HCT116 (cell line): ENCODE measurements at regions not wholly inside any gene's neighbourhood (a gene's known extent, or its start where the extent isn't known, plus 50 kb on each side); places are given as distances from the start of the nearest gene placed in this dataset.
"Not testable (repeated sequence)": the region's sequence is repeated elsewhere in the genome, so short reads cannot be mapped to it uniquely, and the experiment has no call there.

Experiments
- CBX3 ChIP-seq: IDR thresholded peaks from 2 replicates; pipeline ENCODE4 v1.6.1; 2012; ENCODE audit warnings: low read depth
- CEBPB ChIP-seq: IDR thresholded peaks from 2 replicates; pipeline ENCODE4 v1.6.1; 2012; ENCODE audit warnings: low read depth
- CTCF ChIP-seq, 3 experiments: fragments of 200-600 bp in 1 of 3; sonication (generic) in 1 of 3; IDR thresholded peaks in 2 of 3; conservative IDR thresholded peaks in 1 of 3; 2 replicates each; pipeline ENCODE4 v1.5.1; 2012 to 2017; ENCODE audit warnings: low read depth in 2 of 3, low read length in 2 of 3, antibody characterized with exemption in 1 of 3, borderline replicate concordance in 1 of 3, control low read depth in 1 of 3, mild to moderate bottlenecking in 1 of 3, mixed read lengths in 1 of 3, mixed run types in 1 of 3, moderate library complexity in 1 of 3; ENCODE audit not compliant: insufficient read depth in 1 of 3
- EZH2 ChIP-seq: fragments of 200-600 bp; sonication (generic); IDR thresholded peaks from 2 replicates; pipeline ENCODE4 v1.6.1; 2017; ENCODE audit warnings: antibody characterized with exemption, mixed run types
- MAX ChIP-seq: IDR thresholded peaks from 2 replicates; pipeline ENCODE4 v1.6.1; 2012
- POLR2A ChIP-seq: IDR thresholded peaks from 2 replicates; pipeline ENCODE4 v1.7.0; 2011; ENCODE audit warnings: borderline replicate concordance; ENCODE audit not compliant: insufficient read depth, insufficient read length; ENCODE audit errors: extremely low read depth
- POLR2AphosphoS5 ChIP-seq: IDR thresholded peaks from 2 replicates; pipeline ENCODE4 v1.6.1; 2011; ENCODE audit warnings: mild to moderate bottlenecking, low read depth, low read length, moderate library complexity
- RAD21 ChIP-seq: IDR thresholded peaks from 2 replicates; pipeline ENCODE4 v1.6.1; 2012; ENCODE audit warnings: low read depth, mild to moderate bottlenecking
- REST ChIP-seq: IDR thresholded peaks from 2 replicates; pipeline ENCODE4 v1.6.1; 2012; ENCODE audit warnings: low read depth
- SIN3A ChIP-seq: IDR thresholded peaks from 2 replicates; pipeline ENCODE4 v1.6.1; 2012; ENCODE audit warnings: low read depth
- SP1 ChIP-seq: IDR thresholded peaks from 2 replicates; pipeline ENCODE4 v1.6.1; 2012; ENCODE audit warnings: low read depth
- TCF7L2 ChIP-seq: IDR thresholded peaks from 2 replicates; pipeline ENCODE4 v1.7.0; 2011; ENCODE audit warnings: borderline replicate concordance, inconsistent platforms; ENCODE audit not compliant: insufficient read depth, insufficient read length; ENCODE audit errors: extremely low read depth
- YY1 ChIP-seq: IDR thresholded peaks from 2 replicates; pipeline ENCODE4 v1.6.1; 2011; ENCODE audit warnings: low read length, low read depth, moderate library complexity, mild to moderate bottlenecking; ENCODE audit not compliant: insufficient replicate concordance; ENCODE audit errors: extremely low read depth
- ZBTB33 ChIP-seq: IDR thresholded peaks from 2 replicates; pipeline ENCODE4 v1.6.1; 2011; ENCODE audit warnings: mild to moderate bottlenecking, low read length, moderate library complexity; ENCODE audit not compliant: insufficient replicate concordance; ENCODE audit errors: extremely low read depth

GRCh38 chr9:38945929-38946570 lies 226.1 kb upstream of the FAM240B start:
- not testable (repeated sequence) for TF ChIP-seq POLR2A; YY1; EZH2; CTCF (IDR thresholded peaks at IDR 0.05 in 2 of 3, conservative IDR thresholded peaks at IDR 0.05 in 1 of 3; ENCODE audit: borderline replicate concordance in 1 of 3, insufficient read depth in 1 of 3, low read depth in 2 of 3, low read length in 2 of 3); RAD21; POLR2AphosphoS5; CEBPB; SP1; TCF7L2; CBX3; SIN3A; REST; MAX; ZBTB33
